ENCODE measurements at regions not wholly inside any gene's neighbourhood (a gene's known extent, or its start where the extent isn't known, plus 50 kb on each side); places are given as distances from the start of the nearest gene placed in this dataset.
"Not testable (repeated sequence)": the region's sequence is repeated elsewhere in the genome, so short reads cannot be mapped to it uniquely, and the experiment has no call there.

- no peak for DNase-seq
- Histone ChIP-seq H4K20me1 (ENCODE audit: insufficient read depth) (no peaks in the 10 kb centered on the region), H3F3A (ENCODE audit: insufficient read depth, low read depth) (no peaks in the 10 kb centered on the region), H3K9me2 (ENCODE audit: insufficient read depth) (no peaks in the 10 kb centered on the region), H3K4me2 (no peak overlapping the region), H3K4me3 (no peak overlapping the region), H3K79me2 (ENCODE audit: low read depth) (no peaks in the 10 kb centered on the region), H3K9me3 (ENCODE audit: insufficient read depth, low read depth) (no peaks in the 10 kb centered on the region), H3K27ac (no peak overlapping the region), H3K4me1 (replicated peaks; ENCODE audit: insufficient read depth) (no peaks in the 10 kb centered on the region), H2AFZ (no peak overlapping the region), H3K36me3 (ENCODE audit: low read depth) (no peaks in the 10 kb centered on the region), H3K27me3 (ENCODE audit: insufficient read depth, low read depth) (peaks cover 11% of the 10 kb centered on the region; the same call in 1 of the 2 replicates)
- ChIA-PET CTCF (no interaction called here), POLR2A (ENCODE audit: unreplicated experiment) (no interaction called here)
- no peak for TF ChIP-seq CTCF (conservative IDR thresholded peaks at IDR 0.05)
- TF ChIP-seq EZH2 (IDR thresholded peaks at IDR 0.05; ENCODE audit: low read depth): no peak
- intact Hi-C loops (cut with micrococcal nuclease; ENCODE audit: unreplicated experiment): no loop called here
- BruUV-seq (replicated peaks): no TSS peak
These were observed 124.0 kb upstream of the GOLGA6L4 start for GRCh38 chr15:84111575-84111974.

- no peak overlapping the region for H2AFZ ChIP-seq
- no peaks in the 10 kb centered on the region for H3K9me3 ChIP-seq (ENCODE audit: insufficient read depth, low read depth)
- H3K4me2 ChIP-seq: no peak overlapping the region
- ChIA-PET POLR2A (ENCODE audit: unreplicated experiment) (no interaction called here), CTCF (no interaction called here)
- no peaks in the 10 kb centered on the region for H3K36me3 ChIP-seq (ENCODE audit: low read depth)
- no peaks in the 10 kb centered on the region for H3K79me2 ChIP-seq (ENCODE audit: low read depth)
- intact Hi-C loops (cut with micrococcal nuclease; ENCODE audit: unreplicated experiment): no loop called here
- no peaks in the 10 kb centered on the region for H3K9me2 ChIP-seq (ENCODE audit: insufficient read depth)
- no peak for TF ChIP-seq EZH2 (IDR thresholded peaks at IDR 0.05; ENCODE audit: low read depth)
- no peak for TF ChIP-seq CTCF (conservative IDR thresholded peaks at IDR 0.05)
- DNase-seq: no peak
- no TSS peak for BruUV-seq (replicated peaks)
- peaks cover 11% of the 10 kb centered on the region; the same call in 1 of the 2 replicates for H3K27me3 ChIP-seq (ENCODE audit: insufficient read depth, low read depth)
- no peak overlapping the region for H3K27ac ChIP-seq
- no peak overlapping the region for H3K4me3 ChIP-seq
- H3F3A ChIP-seq (ENCODE audit: insufficient read depth, low read depth): no peaks in the 10 kb centered on the region
- H3K4me1 ChIP-seq (replicated peaks; ENCODE audit: insufficient read depth): no peaks in the 10 kb centered on the region
- H4K20me1 ChIP-seq (ENCODE audit: insufficient read depth): no peaks in the 10 kb centered on the region
These were observed 123.5 kb upstream of the GOLGA6L4 start for GRCh38 chr15:84112025-84112424.

DNA sequence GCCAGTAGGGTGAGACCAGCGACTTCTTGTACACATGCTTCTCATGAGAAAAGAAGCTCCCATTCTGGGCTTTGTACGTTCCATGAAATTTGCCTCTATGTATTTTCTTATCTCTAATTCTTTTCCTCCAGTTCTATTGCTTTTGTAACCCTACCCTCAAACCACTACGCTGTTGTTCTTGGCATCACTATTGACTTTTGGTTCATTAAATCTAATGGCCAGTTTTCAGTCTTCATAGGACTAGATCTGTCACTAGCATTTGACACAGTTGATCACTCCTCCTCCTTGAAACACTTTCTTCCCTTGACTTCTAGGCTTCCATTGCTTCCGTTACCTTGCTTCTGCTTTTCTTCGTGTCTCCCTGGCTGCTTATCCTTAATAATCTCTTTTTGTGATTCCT is 121.7 kb upstream of the GOLGA6L4 start:
- H3F3A ChIP-seq (ENCODE audit: insufficient read depth, low read depth): no peaks in the 10 kb centered on the region
- no peak for DNase-seq
- no peaks in the 10 kb centered on the region for H3K9me2 ChIP-seq (ENCODE audit: insufficient read depth)
- ChIA-PET CTCF (no interaction called here), POLR2A (ENCODE audit: unreplicated experiment) (no interaction called here)
- no peaks in the 10 kb centered on the region for H3K79me2 ChIP-seq (ENCODE audit: low read depth)
- H3K4me1 ChIP-seq (replicated peaks; ENCODE audit: insufficient read depth): no peaks in the 10 kb centered on the region
- no peak overlapping the region for H2AFZ ChIP-seq
- intact Hi-C loops (cut with micrococcal nuclease; ENCODE audit: unreplicated experiment): no loop called here
- H3K4me3 ChIP-seq: no peak overlapping the region
- peaks cover 11% of the 10 kb centered on the region; the same call in 1 of the 2 replicates for H3K27me3 ChIP-seq (ENCODE audit: insufficient read depth, low read depth)
- H3K27ac ChIP-seq: no peak overlapping the region
- no peaks in the 10 kb centered on the region for H3K9me3 ChIP-seq (ENCODE audit: insufficient read depth, low read depth)
- no peak for TF ChIP-seq EZH2 (IDR thresholded peaks at IDR 0.05; ENCODE audit: low read depth)
- TF ChIP-seq CTCF (conservative IDR thresholded peaks at IDR 0.05): no peak
- no peaks in the 10 kb centered on the region for H3K36me3 ChIP-seq (ENCODE audit: low read depth)
- no TSS peak for BruUV-seq (replicated peaks)
- no peaks in the 10 kb centered on the region for H4K20me1 ChIP-seq (ENCODE audit: insufficient read depth)
- no peak overlapping the region for H3K4me2 ChIP-seq

DNA sequence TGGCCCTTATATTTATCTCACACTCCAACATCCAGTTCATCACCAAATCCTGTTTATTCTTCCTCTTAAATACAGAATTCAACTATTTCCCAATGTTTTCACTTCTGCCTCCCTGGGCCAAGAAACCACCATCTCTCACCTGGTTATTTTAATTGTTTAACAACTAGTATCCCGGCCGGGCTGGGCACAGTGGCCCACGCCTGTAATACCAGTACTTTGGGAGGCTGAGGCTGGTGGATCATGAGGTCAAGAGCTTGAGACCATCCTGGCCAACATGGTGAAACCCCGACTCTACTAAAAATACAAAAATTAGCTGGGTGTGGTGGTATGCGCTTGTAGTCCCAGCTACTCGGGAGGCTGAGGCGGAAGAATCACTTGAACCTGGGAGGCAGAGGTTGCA is 120.9 kb upstream of the GOLGA6L4 start:
- H3K9me3 ChIP-seq (ENCODE audit: insufficient read depth, low read depth); H3K9me2 ChIP-seq (ENCODE audit: insufficient read depth); H3K79me2 ChIP-seq (ENCODE audit: low read depth); H3K4me3 ChIP-seq; CTCF ChIA-PET; H3F3A ChIP-seq (ENCODE audit: insufficient read depth, low read depth); H2AFZ ChIP-seq; H3K27ac ChIP-seq; H3K4me2 ChIP-seq; H4K20me1 ChIP-seq (ENCODE audit: insufficient read depth); POLR2A ChIA-PET (ENCODE audit: unreplicated experiment); intact Hi-C loops (cut with micrococcal nuclease; ENCODE audit: unreplicated experiment); H3K4me1 ChIP-seq (replicated peaks; ENCODE audit: insufficient read depth); DNase-seq; BruUV-seq (replicated peaks); H3K36me3 ChIP-seq (ENCODE audit: low read depth): not testable (repeated sequence)
- peaks cover 11% of the 10 kb centered on the region; the same call in 1 of the 2 replicates for H3K27me3 ChIP-seq (ENCODE audit: insufficient read depth, low read depth)

- not testable (repeated sequence) for H3K36me3 ChIP-seq (ENCODE audit: low read depth)
These were observed 116.2 kb upstream of the GOLGA6L4 start for GRCh38 chr15:84119351-84119750.

More at GRCh38 chr15:84119351-84119750, 116.2 kb upstream of the GOLGA6L4 start:
- BruUV-seq (replicated peaks); POLR2A ChIA-PET (ENCODE audit: unreplicated experiment); H4K20me1 ChIP-seq (ENCODE audit: insufficient read depth); H3K4me1 ChIP-seq (replicated peaks; ENCODE audit: insufficient read depth); H3K9me2 ChIP-seq (ENCODE audit: insufficient read depth); H3K27ac ChIP-seq; DNase-seq; H3K79me2 ChIP-seq (ENCODE audit: low read depth); intact Hi-C loops (cut with micrococcal nuclease; ENCODE audit: unreplicated experiment); H2AFZ ChIP-seq; CTCF ChIA-PET; H3K4me2 ChIP-seq; H3K9me3 ChIP-seq (ENCODE audit: insufficient read depth, low read depth); H3K4me3 ChIP-seq; H3F3A ChIP-seq (ENCODE audit: insufficient read depth, low read depth): not testable (repeated sequence)
- peaks cover 11% of the 10 kb centered on the region; the same call in 1 of the 2 replicates for H3K27me3 ChIP-seq (ENCODE audit: insufficient read depth, low read depth)

Data from PC-9 (cell line).